ENCODE measurements at regions not wholly inside any gene's neighbourhood (a gene's known extent, or its start where the extent isn't known, plus 50 kb on each side); places are given as distances from the start of the nearest gene placed in this dataset.

DNA sequence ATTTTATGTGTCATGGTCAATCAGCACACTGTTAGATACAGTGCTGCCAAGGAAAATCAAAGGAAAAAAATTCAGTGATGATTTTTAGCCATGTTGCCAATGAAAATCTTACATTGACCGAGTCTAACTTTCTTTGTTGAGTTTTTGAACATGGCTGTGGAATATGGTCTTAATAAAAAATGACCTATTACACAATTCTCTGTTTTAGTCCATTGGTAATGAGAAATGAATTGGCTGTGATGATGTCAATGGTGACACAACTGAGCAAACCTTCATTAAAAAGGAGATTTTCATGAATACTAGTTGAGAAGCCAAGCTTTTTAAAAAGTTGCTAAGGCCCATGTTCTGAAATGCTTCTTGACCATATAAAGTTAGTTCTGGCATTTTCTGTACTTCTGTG is 225.9 kb upstream of the GYPA start:
- Mint-ChIP-seq H3K27ac (no peak overlapping the region), H3K4me1 (no peaks in the 10 kb centered on the region), H3K36me3 (ENCODE audit: low read depth) (no peaks in the 10 kb centered on the region), H3K9me3 (no peaks in the 10 kb centered on the region), H3K27me3 (no peaks in the 10 kb centered on the region), H3K4me3 (no peak overlapping the region)
- ATAC-seq (replicated peaks), result no peak

DNA sequence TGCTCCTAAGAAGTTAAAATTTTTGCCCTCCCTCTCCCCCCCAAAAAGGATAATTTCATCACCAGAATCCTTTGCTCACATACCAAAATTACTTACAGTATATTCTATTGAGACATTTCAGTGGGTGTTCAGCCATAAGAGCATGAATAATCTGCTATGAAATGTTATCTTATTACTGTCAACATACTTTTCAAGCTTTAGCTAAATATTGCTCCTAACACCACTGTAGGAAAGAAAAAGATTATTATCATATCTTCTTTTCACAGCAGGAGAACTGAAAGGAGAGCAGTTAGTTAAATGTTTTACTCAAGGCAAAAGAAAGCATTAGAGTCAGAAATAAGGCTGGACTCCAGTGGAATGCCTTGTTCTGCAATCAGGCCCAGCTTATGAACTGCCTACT is 231.0 kb upstream of the GYPA start:
- Mint-ChIP-seq H3K36me3 (ENCODE audit: low read depth) (no peaks in the 10 kb centered on the region), H3K4me1 (no peaks in the 10 kb centered on the region), H3K27me3 (no peaks in the 10 kb centered on the region), H3K4me3 (no peak overlapping the region), H3K9me3 (no peaks in the 10 kb centered on the region), H3K27ac (no peak overlapping the region)
- no peak for ATAC-seq (replicated peaks)

- Mint-ChIP-seq H3K4me1 (no peaks in the 10 kb centered on the region), H3K27ac (no peak overlapping the region), H3K9me3 (no peaks in the 10 kb centered on the region), H3K36me3 (ENCODE audit: low read depth) (no peaks in the 10 kb centered on the region), H3K27me3 (no peaks in the 10 kb centered on the region), H3K4me3 (no peak overlapping the region)
- peak; percentile 23 for ATAC-seq (replicated peaks)
Measured at GRCh38 chr4:144374065-144374464, 233.5 kb upstream of the GYPA start.

GRCh38 chr4:144376866-144377265 is 236.3 kb upstream of the GYPA start:
- Mint-ChIP-seq H3K9me3 (no peaks in the 10 kb centered on the region), H3K27ac (no peak overlapping the region), H3K4me3 (no peak overlapping the region), H3K36me3 (ENCODE audit: low read depth) (no peaks in the 10 kb centered on the region), H3K27me3 (no peaks in the 10 kb centered on the region), H3K4me1 (no peaks in the 10 kb centered on the region)
- ATAC-seq (replicated peaks), result no peak

DNA sequence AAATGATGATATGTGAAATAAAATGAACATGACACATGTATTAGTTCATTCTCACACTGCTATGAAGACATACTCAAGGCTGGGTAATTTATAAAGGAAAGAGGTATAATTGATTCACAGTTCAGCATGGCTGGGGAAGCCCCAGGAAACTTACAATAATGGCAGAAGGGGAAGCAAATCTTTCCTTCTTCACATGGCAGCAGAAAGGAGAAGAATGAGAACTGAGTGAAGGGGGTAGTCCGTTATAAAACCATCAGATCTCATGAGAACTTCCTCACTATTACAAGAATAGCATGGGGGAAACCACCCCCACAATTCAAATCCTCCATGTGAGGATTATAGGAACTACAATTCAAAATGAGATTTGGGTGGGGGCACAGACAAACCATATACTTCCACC is 243.9 kb upstream of the GYPA start:
- H3K27ac Mint-ChIP-seq, result no peak overlapping the region
- no peak for ATAC-seq (replicated peaks)
- H3K4me1 Mint-ChIP-seq, result no peaks in the 10 kb centered on the region

DNA sequence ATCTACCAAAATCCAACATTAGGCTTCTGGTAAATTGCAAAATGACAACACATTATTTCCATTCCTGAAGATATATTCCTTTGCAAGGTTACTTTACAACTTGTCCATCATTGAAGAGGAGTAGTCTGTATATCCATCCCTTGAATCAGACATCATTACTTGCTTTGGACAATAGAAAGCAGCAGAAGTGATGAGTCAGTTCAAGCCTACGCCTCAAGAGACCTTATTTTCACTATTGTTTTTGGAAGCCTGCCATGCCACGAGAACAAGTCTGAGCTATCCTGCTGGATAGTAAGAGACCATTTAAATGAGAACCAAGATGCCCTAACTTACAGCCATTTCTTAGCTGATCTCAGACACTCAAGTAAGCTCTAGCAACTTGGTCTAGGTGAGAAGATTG is 246.0 kb upstream of the HHIP start:
- no peaks in the 10 kb centered on the region for H3K36me3 Mint-ChIP-seq (ENCODE audit: low read depth)
- peaks cover 4% of the 10 kb centered on the region for H3K27me3 Mint-ChIP-seq
- no peak overlapping the region for H3K4me3 Mint-ChIP-seq
- ATAC-seq (replicated peaks), result no peak
- H3K4me1 Mint-ChIP-seq, result no peaks in the 10 kb centered on the region
- no peaks in the 10 kb centered on the region for H3K9me3 Mint-ChIP-seq
- no peak overlapping the region for H3K27ac Mint-ChIP-seq

More for the DNA sequence above, 243.9 kb upstream of the GYPA start:
- H3K36me3 Mint-ChIP-seq (ENCODE audit: low read depth), result no peaks in the 10 kb centered on the region
- no peak overlapping the region for H3K4me3 Mint-ChIP-seq
- peaks cover 20% of the 10 kb centered on the region for H3K9me3 Mint-ChIP-seq
- no peaks in the 10 kb centered on the region for H3K27me3 Mint-ChIP-seq

GRCh38 chr4:144402176-144402575 is 243.8 kb upstream of the HHIP start:
- Mint-ChIP-seq H3K36me3 (ENCODE audit: low read depth) (no peaks in the 10 kb centered on the region), H3K27ac (no peak overlapping the region), H3K4me1 (no peaks in the 10 kb centered on the region), H3K9me3 (no peaks in the 10 kb centered on the region), H3K27me3 (peaks cover 4% of the 10 kb centered on the region), H3K4me3 (no peak overlapping the region)
- ATAC-seq (replicated peaks), result no peak

- Mint-ChIP-seq H3K27ac (no peak overlapping the region), H3K27me3 (peaks cover 4% of the 10 kb centered on the region), H3K9me3 (no peaks in the 10 kb centered on the region), H3K4me1 (no peaks in the 10 kb centered on the region), H3K36me3 (ENCODE audit: low read depth) (no peaks in the 10 kb centered on the region), H3K4me3 (no peak overlapping the region)
- ATAC-seq (replicated peaks), result no peak
Measured at GRCh38 chr4:144402999-144403398, 243.0 kb upstream of the HHIP start.

- H3K27me3 Mint-ChIP-seq, result peaks cover 4% of the 10 kb centered on the region
- ATAC-seq (replicated peaks), result no peak
- no peaks in the 10 kb centered on the region for H3K36me3 Mint-ChIP-seq (ENCODE audit: low read depth)
- H3K4me3 Mint-ChIP-seq, result no peak overlapping the region
- H3K9me3 Mint-ChIP-seq, result no peaks in the 10 kb centered on the region
- H3K4me1 Mint-ChIP-seq, result no peaks in the 10 kb centered on the region
- H3K27ac Mint-ChIP-seq, result no peak overlapping the region
Measured at GRCh38 chr4:144403893-144404292, 242.1 kb upstream of the HHIP start.

- H3K9me3 Mint-ChIP-seq, result no peaks in the 10 kb centered on the region
- no peaks in the 10 kb centered on the region for H3K36me3 Mint-ChIP-seq (ENCODE audit: low read depth)
- no peaks in the 10 kb centered on the region for H3K4me1 Mint-ChIP-seq
- no peak overlapping the region for H3K27ac Mint-ChIP-seq
- no peaks in the 10 kb centered on the region for H3K27me3 Mint-ChIP-seq
- ATAC-seq (replicated peaks), result no peak
- H3K4me3 Mint-ChIP-seq, result no peak overlapping the region
Measured at GRCh38 chr4:144409525-144409924, 236.4 kb upstream of the HHIP start.

- Mint-ChIP-seq H3K4me3 (no peak overlapping the region), H3K4me1 (no peaks in the 10 kb centered on the region), H3K9me3 (no peaks in the 10 kb centered on the region), H3K36me3 (ENCODE audit: low read depth) (no peaks in the 10 kb centered on the region), H3K27ac (no peak overlapping the region), H3K27me3 (no peaks in the 10 kb centered on the region)
- ATAC-seq (replicated peaks), result no peak
Measured at GRCh38 chr4:144410230-144410783, 235.6 kb upstream of the HHIP start.

- no peaks in the 10 kb centered on the region for H3K27me3 Mint-ChIP-seq
- H3K9me3 Mint-ChIP-seq, result no peaks in the 10 kb centered on the region
- no peaks in the 10 kb centered on the region for H3K4me1 Mint-ChIP-seq
- no peak for ATAC-seq (replicated peaks)
- no peak overlapping the region for H3K27ac Mint-ChIP-seq
- H3K36me3 Mint-ChIP-seq (ENCODE audit: low read depth), result no peaks in the 10 kb centered on the region
- no peak overlapping the region for H3K4me3 Mint-ChIP-seq
Measured at GRCh38 chr4:144411119-144411518, 234.8 kb upstream of the HHIP start.

- Mint-ChIP-seq H3K27ac (no peak overlapping the region), H3K9me3 (no peaks in the 10 kb centered on the region), H3K4me3 (no peak overlapping the region), H3K4me1 (no peaks in the 10 kb centered on the region), H3K27me3 (no peaks in the 10 kb centered on the region), H3K36me3 (ENCODE audit: low read depth) (no peaks in the 10 kb centered on the region)
- ATAC-seq (replicated peaks), result no peak
Measured at GRCh38 chr4:144411700-144412099, 234.3 kb upstream of the HHIP start.

- Mint-ChIP-seq H3K4me1 (no peaks in the 10 kb centered on the region), H3K27me3 (no peaks in the 10 kb centered on the region), H3K9me3 (no peaks in the 10 kb centered on the region), H3K36me3 (ENCODE audit: low read depth) (no peaks in the 10 kb centered on the region), H3K4me3 (no peak overlapping the region), H3K27ac (no peak overlapping the region)
- no peak for ATAC-seq (replicated peaks)
Measured at GRCh38 chr4:144421056-144421455, 224.9 kb upstream of the HHIP start.

GRCh38 chr4:144421839-144422565 is 224.0 kb upstream of the HHIP start:
- ATAC-seq (replicated peaks), result no peak
- Mint-ChIP-seq H3K27me3 (no peaks in the 10 kb centered on the region), H3K4me1 (no peaks in the 10 kb centered on the region), H3K27ac (no peak overlapping the region), H3K9me3 (no peaks in the 10 kb centered on the region), H3K4me3 (no peak overlapping the region), H3K36me3 (ENCODE audit: low read depth) (no peaks in the 10 kb centered on the region)

DNA sequence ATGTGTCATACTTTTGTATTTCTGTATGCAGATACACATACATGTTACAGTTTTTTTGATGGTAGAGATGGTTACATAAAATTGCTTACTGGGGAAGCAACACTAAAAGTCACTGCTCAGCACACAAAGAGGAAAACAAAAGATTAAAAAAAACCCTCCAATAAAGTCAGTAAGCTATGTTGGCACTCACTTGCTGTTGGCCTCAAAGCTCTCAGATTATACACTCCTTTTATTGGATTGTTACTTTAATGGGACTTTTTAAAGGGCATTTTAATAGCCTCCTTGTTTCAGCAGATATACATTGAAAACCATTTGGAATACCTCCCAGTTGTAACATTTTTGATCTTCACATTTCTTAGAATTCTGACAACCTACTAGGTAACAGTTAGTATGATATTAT is 222.0 kb upstream of the HHIP start:
- no peak for ATAC-seq (replicated peaks)
- Mint-ChIP-seq H3K36me3 (ENCODE audit: low read depth) (no peaks in the 10 kb centered on the region), H3K4me1 (no peaks in the 10 kb centered on the region), H3K4me3 (no peak overlapping the region), H3K27ac (no peak overlapping the region), H3K9me3 (no peaks in the 10 kb centered on the region), H3K27me3 (no peaks in the 10 kb centered on the region)

All from activated T-helper 17 cell treated with anti-CD3 and anti-CD28 coated beads, Interleukin-2, amount 50 U/mL, for 72 hours (primary cell).